GM23248 (cell line): ENCODE measurements at regions not wholly inside any gene's neighbourhood (a gene's known extent, or its start where the extent isn't known, plus 50 kb on each side); places are given as distances from the start of the nearest gene placed in this dataset.

Experiments
- EZH2 ChIP-seq: fragments of 200-600 bp; sonication (generic); IDR thresholded peaks from 2 replicates; pipeline ENCODE4 v1.6.1; 2018; ENCODE audit warnings: antibody characterized with exemption, mild to moderate bottlenecking; ENCODE audit not compliant: insufficient read depth, poor library complexity, severe bottlenecking
- EZH2phosphoT487 ChIP-seq: fragments of 200-600 bp; sonication (generic); IDR thresholded peaks from 2 replicates; pipeline ENCODE4 v1.6.1; 2018; ENCODE audit warnings: antibody characterized with exemption, moderate library complexity, mild to moderate bottlenecking, low read depth; ENCODE audit not compliant: insufficient read depth

DNA sequence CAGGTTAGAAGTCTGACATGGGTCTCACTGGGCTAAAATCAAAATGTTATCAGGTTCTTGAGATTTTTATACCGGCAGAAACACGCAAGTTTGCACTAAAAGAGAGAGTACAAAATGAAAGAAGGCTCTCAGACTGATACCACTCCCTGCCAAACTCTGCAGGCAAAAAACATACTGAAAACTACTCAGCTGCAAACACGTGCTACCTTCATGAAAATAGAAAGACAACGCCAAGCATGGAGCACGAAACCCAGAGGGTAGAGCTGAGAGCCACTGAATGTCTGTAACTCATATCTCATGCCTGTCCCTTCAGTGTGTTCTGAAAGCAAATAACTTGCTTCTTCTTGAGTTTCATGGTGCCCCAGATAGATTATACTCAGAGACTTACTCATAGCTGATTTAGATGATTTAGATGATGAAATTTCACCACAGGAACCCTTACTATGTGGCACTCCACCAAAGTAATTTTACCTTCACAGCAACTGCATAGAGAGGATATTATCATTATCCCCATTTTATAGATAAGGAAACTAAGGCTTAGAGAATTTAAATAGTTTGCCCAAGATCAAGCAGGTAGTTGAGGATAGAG, 313.0 kb upstream of the SLC39A10 start:
- no peak for TF ChIP-seq EZH2phosphoT487
- TF ChIP-seq EZH2: no peak
